ENCODE measurements at regions not wholly inside any gene's neighbourhood (a gene's known extent, or its start where the extent isn't known, plus 50 kb on each side); places are given as distances from the start of the nearest gene placed in this dataset.

GRCh38 chr15:96502196-96502595 is 171.7 kb downstream of the NR2F2 start:
- no peaks in the 10 kb centered on the region for H3K36me3 ChIP-seq
- no peak overlapping the region for H3K4me3 ChIP-seq
- intact Hi-C loops (cut with DNase I), result no loop called here
- no peak for ATAC-seq
- H3K9me3 ChIP-seq, result no peaks in the 10 kb centered on the region
- no peaks in the 10 kb centered on the region for H3K27me3 ChIP-seq
- TF ChIP-seq CTCF (IDR thresholded peaks at IDR 0.05), result no peak
- no peak overlapping the region for H3K27ac ChIP-seq
- DNase-seq, result no peak
- 69 to 72% methylated on average over 4 of the region's 4 CpGs for WGBS, 2 donors
- no peaks in the 10 kb centered on the region for H3K4me1 ChIP-seq
- no peak for FAIRE-seq

GRCh38 chr15:96503276-96503675 is 172.8 kb downstream of the NR2F2 start:
- H3K36me3 ChIP-seq, result no peaks in the 10 kb centered on the region
- FAIRE-seq, result no peak
- no peak for DNase-seq
- H3K27me3 ChIP-seq, result no peaks in the 10 kb centered on the region
- no peak for TF ChIP-seq CTCF (IDR thresholded peaks at IDR 0.05)
- no peaks in the 10 kb centered on the region for H3K9me3 ChIP-seq
- no peak overlapping the region for H3K27ac ChIP-seq
- no peaks in the 10 kb centered on the region for H3K4me1 ChIP-seq
- no peak for ATAC-seq
- H3K4me3 ChIP-seq, result no peak overlapping the region
- intact Hi-C loops (cut with DNase I), result no loop called here
- 65 to 67% methylated on average over 7 of the region's 7 CpGs for WGBS, 2 donors

GRCh38 chr15:96504371-96504770 is 173.9 kb downstream of the NR2F2 start:
- Histone ChIP-seq H3K9me3 (no peaks in the 10 kb centered on the region), H3K4me1 (no peaks in the 10 kb centered on the region), H3K27ac (no peak overlapping the region), H3K27me3 (no peaks in the 10 kb centered on the region), H3K4me3 (no peak overlapping the region), H3K36me3 (no peaks in the 10 kb centered on the region)
- no peak for FAIRE-seq
- no peak for TF ChIP-seq CTCF (IDR thresholded peaks at IDR 0.05)
- DNase-seq, result no peak
- ATAC-seq, result no peak
- intact Hi-C loops (cut with DNase I), result no loop called here
- 54 to 59% methylated on average over 4 of the region's 4 CpGs for WGBS, 2 donors

GRCh38 chr15:96505014-96505413 is 174.5 kb downstream of the NR2F2 start:
- H3K27me3 ChIP-seq, result no peaks in the 10 kb centered on the region
- no peaks in the 10 kb centered on the region for H3K36me3 ChIP-seq
- FAIRE-seq, result no peak
- H3K27ac ChIP-seq, result no peak overlapping the region
- WGBS, 2 donors, result 45 to 48% methylated on average over 4 of the region's 4 CpGs
- intact Hi-C loops (cut with DNase I), result no loop called here
- no peak overlapping the region for H3K4me3 ChIP-seq
- ATAC-seq, result no peak
- DNase-seq, result no peak
- no peaks in the 10 kb centered on the region for H3K9me3 ChIP-seq
- H3K4me1 ChIP-seq, result no peaks in the 10 kb centered on the region
- TF ChIP-seq CTCF (IDR thresholded peaks at IDR 0.05), result no peak

GRCh38 chr15:96514607-96515285 is 184.2 kb downstream of the NR2F2 start:
- intact Hi-C loops (cut with DNase I), result no loop called here
- WGBS, 2 donors, result 41 to 56% methylated on average over 6 of the region's 6 CpGs

More at GRCh38 chr15:96514607-96515285, 184.2 kb downstream of the NR2F2 start:
- H3K4me1 ChIP-seq, result peaks cover 0 to 4% (median 0%) of the 10 kb centered on the region in 3 donors
- ATAC-seq, result no peak
- no peak for FAIRE-seq
- TF ChIP-seq CTCF (IDR thresholded peaks at IDR 0.05), result no peak
- no peaks in the 10 kb centered on the region for H3K36me3 ChIP-seq
- H3K4me3 ChIP-seq, result no peak overlapping the region
- no peak overlapping the region for H3K27ac ChIP-seq
- no peaks in the 10 kb centered on the region for H3K9me3 ChIP-seq
- no peaks in the 10 kb centered on the region for H3K27me3 ChIP-seq
- DNase-seq, result no peak
